Lower lobe of right lung (tissue), 2 donors: ENCODE measurements at regions not wholly inside any gene's neighbourhood (a gene's known extent, or its start where the extent isn't known, plus 50 kb on each side); places are given as distances from the start of the nearest gene placed in this dataset.
"Not testable (repeated sequence)": the region's sequence is repeated elsewhere in the genome, so short reads cannot be mapped to it uniquely, and the experiment has no call there.

Source experiments
- ATAC-seq, 2 donors: fragments of 200-7000 bp; cut with Tn5 transposase; one replicate each; pipeline ENCODE4 v1.9.1; 2020 to 2022; ENCODE audit warnings: mild to moderate bottlenecking in 2 of 2, moderate library complexity in 2 of 2
- DNase-seq: peaks from one replicate; pipeline ENCODE4 v3.0.0-alpha.2; 2020
- H3K27ac ChIP-seq: fragments of 200-600 bp; one replicate; pipeline ENCODE4 v1.8.0; 2022
- H3K27me3 ChIP-seq: fragments of 200-600 bp; one replicate; pipeline ENCODE4 v1.8.0; 2022; ENCODE audit warnings: low read depth
- H3K36me3 ChIP-seq: fragments of 200-600 bp; one replicate; pipeline ENCODE4 v1.8.0; 2022; ENCODE audit warnings: mild to moderate bottlenecking
- H3K4me1 ChIP-seq: fragments of 200-600 bp; one replicate; pipeline ENCODE4 v1.8.0; 2022
- H3K4me3 ChIP-seq: fragments of 200-600 bp; one replicate; pipeline ENCODE4 v1.8.0; 2022; ENCODE audit warnings: mild to moderate bottlenecking
- H3K9me3 ChIP-seq: fragments of 200-600 bp; one replicate; pipeline ENCODE4 v1.8.0; 2022
- CTCF ChIP-seq: fragments of 200-600 bp; IDR thresholded peaks from one replicate; pipeline ENCODE4 v1.8.0; 2022; ENCODE audit warnings: antibody characterized with exemption, mild to moderate bottlenecking
- intact Hi-C: fragments of 100-400 bp; cut with DNase I; formaldehyde crosslinking; loops from one replicate; pipeline ENCODE4 v1.11.0; 2022
- donor health status: DM: no; HTN: yes; CAD: no; lungs with severe emphysema.

GRCh38 chr5:111960476-111961215, 203.7 kb upstream of the NREP start:
- no peak overlapping the region for H3K4me3 ChIP-seq
- no peaks in the 10 kb centered on the region for H3K27me3 ChIP-seq
- intact Hi-C loops, result no loop called here
- DNase-seq (no peak), ATAC-seq (no peak)
- no peaks in the 10 kb centered on the region for H3K4me1 ChIP-seq
- H3K27ac ChIP-seq, result no peak overlapping the region
- TF ChIP-seq CTCF, result no peak
- H3K36me3 ChIP-seq, result no peaks in the 10 kb centered on the region
- H3K9me3 ChIP-seq, result no peaks in the 10 kb centered on the region

GRCh38 chr5:111958851-111959250, 201.9 kb upstream of the NREP start:
- H3K27ac ChIP-seq, result no peak overlapping the region
- H3K27me3 ChIP-seq, result no peaks in the 10 kb centered on the region
- TF ChIP-seq CTCF, result no peak
- intact Hi-C loops, result no loop called here
- no peak for DNase-seq
- no peaks in the 10 kb centered on the region for H3K4me1 ChIP-seq
- no peaks in the 10 kb centered on the region for H3K9me3 ChIP-seq
- H3K4me3 ChIP-seq, result no peak overlapping the region
- ATAC-seq, result no peak
- H3K36me3 ChIP-seq, result no peaks in the 10 kb centered on the region

GRCh38 chr5:111956765-111957164, 199.8 kb upstream of the NREP start:
- DNase-seq, ATAC-seq, H3K36me3 ChIP-seq, H3K27ac ChIP-seq, intact Hi-C loops, H3K9me3 ChIP-seq, H3K4me1 ChIP-seq, H3K4me3 ChIP-seq, H3K27me3 ChIP-seq: not testable (repeated sequence)

- no peak for ATAC-seq
- no peaks in the 10 kb centered on the region for H3K27me3 ChIP-seq
- H3K9me3 ChIP-seq, result no peaks in the 10 kb centered on the region
- TF ChIP-seq CTCF, result no peak
- DNase-seq, result no peak
- intact Hi-C loops, result no loop called here
- H3K4me1 ChIP-seq, result no peaks in the 10 kb centered on the region
- no peaks in the 10 kb centered on the region for H3K36me3 ChIP-seq
- H3K4me3 ChIP-seq, result no peak overlapping the region
- no peak overlapping the region for H3K27ac ChIP-seq
Measured at GRCh38 chr5:111954516-111955395, 197.8 kb upstream of the NREP start.

- H3K36me3 ChIP-seq, result no peaks in the 10 kb centered on the region
- no peaks in the 10 kb centered on the region for H3K9me3 ChIP-seq
- no peaks in the 10 kb centered on the region for H3K4me1 ChIP-seq
Measured at GRCh38 chr5:111953351-111954127, 196.5 kb upstream of the NREP start.

More at GRCh38 chr5:111953351-111954127, 196.5 kb upstream of the NREP start:
- TF ChIP-seq CTCF, result no peak
- Histone ChIP-seq H3K27me3 (no peaks in the 10 kb centered on the region), H3K4me3 (no peak overlapping the region), H3K27ac (no peak overlapping the region)
- intact Hi-C loops, result no loop called here
- ATAC-seq (no peak), DNase-seq (no peak)
